ENCODE measurements at regions not wholly inside any gene's neighbourhood (a gene's known extent, or its start where the extent isn't known, plus 50 kb on each side); places are given as distances from the start of the nearest gene placed in this dataset.

GRCh38 chr13:22821589-22821988, 359.2 kb upstream of the SGCG start:
- Mint-ChIP-seq H3K4me1 (ENCODE audit: low read depth, unreplicated experiment) (no peaks in the 10 kb centered on the region), H3K9me3 (ENCODE audit: unreplicated experiment) (no peaks in the 10 kb centered on the region), H3K27ac (ENCODE audit: unreplicated experiment) (no peak overlapping the region), H3K4me3 (ENCODE audit: unreplicated experiment) (no peak overlapping the region), H3K36me3 (ENCODE audit: unreplicated experiment) (no peaks in the 10 kb centered on the region), H3K27me3 (ENCODE audit: unreplicated experiment) (no peaks in the 10 kb centered on the region)
- DNase-seq, result no peak
- TF ChIP-seq, protein P1, sequence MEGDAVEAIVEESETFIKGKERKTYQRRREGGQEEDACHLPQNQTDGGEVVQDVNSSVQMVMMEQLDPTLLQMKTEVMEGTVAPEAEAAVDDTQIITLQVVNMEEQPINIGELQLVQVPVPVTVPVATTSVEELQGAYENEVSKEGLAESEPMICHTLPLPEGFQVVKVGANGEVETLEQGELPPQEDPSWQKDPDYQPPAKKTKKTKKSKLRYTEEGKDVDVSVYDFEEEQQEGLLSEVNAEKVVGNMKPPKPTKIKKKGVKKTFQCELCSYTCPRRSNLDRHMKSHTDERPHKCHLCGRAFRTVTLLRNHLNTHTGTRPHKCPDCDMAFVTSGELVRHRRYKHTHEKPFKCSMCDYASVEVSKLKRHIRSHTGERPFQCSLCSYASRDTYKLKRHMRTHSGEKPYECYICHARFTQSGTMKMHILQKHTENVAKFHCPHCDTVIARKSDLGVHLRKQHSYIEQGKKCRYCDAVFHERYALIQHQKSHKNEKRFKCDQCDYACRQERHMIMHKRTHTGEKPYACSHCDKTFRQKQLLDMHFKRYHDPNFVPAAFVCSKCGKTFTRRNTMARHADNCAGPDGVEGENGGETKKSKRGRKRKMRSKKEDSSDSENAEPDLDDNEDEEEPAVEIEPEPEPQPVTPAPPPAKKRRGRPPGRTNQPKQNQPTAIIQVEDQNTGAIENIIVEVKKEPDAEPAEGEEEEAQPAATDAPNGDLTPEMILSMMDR (IDR thresholded peaks at IDR 0.05; ENCODE audit: partially characterized antibody, unreplicated experiment), result no peak

- H3K36me3 Mint-ChIP-seq (ENCODE audit: unreplicated experiment), result no peaks in the 10 kb centered on the region
- no peak overlapping the region for H3K27ac Mint-ChIP-seq (ENCODE audit: unreplicated experiment)
- no peaks in the 10 kb centered on the region for H3K9me3 Mint-ChIP-seq (ENCODE audit: unreplicated experiment)
- no peaks in the 10 kb centered on the region for H3K4me1 Mint-ChIP-seq (ENCODE audit: low read depth, unreplicated experiment)
- H3K4me3 Mint-ChIP-seq (ENCODE audit: unreplicated experiment), result no peak overlapping the region
- DNase-seq, result no peak
- H3K27me3 Mint-ChIP-seq (ENCODE audit: unreplicated experiment), result no peaks in the 10 kb centered on the region
- TF ChIP-seq, protein P1 (IDR thresholded peaks at IDR 0.05; ENCODE audit: partially characterized antibody, unreplicated experiment), result no peak
These were observed 355.6 kb upstream of the SGCG start for GRCh38 chr13:22825186-22825585.

- TF ChIP-seq, protein P1 (IDR thresholded peaks at IDR 0.05; ENCODE audit: partially characterized antibody, unreplicated experiment), result no peak
- no peaks in the 10 kb centered on the region for H3K36me3 Mint-ChIP-seq (ENCODE audit: unreplicated experiment)
- no peak for DNase-seq
- no peaks in the 10 kb centered on the region for H3K27me3 Mint-ChIP-seq (ENCODE audit: unreplicated experiment)
- no peak overlapping the region for H3K4me3 Mint-ChIP-seq (ENCODE audit: unreplicated experiment)
- no peak overlapping the region for H3K27ac Mint-ChIP-seq (ENCODE audit: unreplicated experiment)
- H3K9me3 Mint-ChIP-seq (ENCODE audit: unreplicated experiment), result no peaks in the 10 kb centered on the region
- no peaks in the 10 kb centered on the region for H3K4me1 Mint-ChIP-seq (ENCODE audit: low read depth, unreplicated experiment)
These were observed 352.7 kb upstream of the SGCG start for GRCh38 chr13:22828081-22828480.

- Mint-ChIP-seq H3K27me3 (ENCODE audit: unreplicated experiment) (no peaks in the 10 kb centered on the region), H3K36me3 (ENCODE audit: unreplicated experiment) (no peaks in the 10 kb centered on the region), H3K4me3 (ENCODE audit: unreplicated experiment) (no peak overlapping the region), H3K27ac (ENCODE audit: unreplicated experiment) (no peak overlapping the region), H3K4me1 (ENCODE audit: low read depth, unreplicated experiment) (no peaks in the 10 kb centered on the region), H3K9me3 (ENCODE audit: unreplicated experiment) (no peaks in the 10 kb centered on the region)
- no peak for DNase-seq
- TF ChIP-seq, protein P1 (IDR thresholded peaks at IDR 0.05; ENCODE audit: partially characterized antibody, unreplicated experiment), result no peak
These were observed 344.3 kb upstream of the SGCG start for GRCh38 chr13:22836475-22836874.

GRCh38 chr13:22837980-22838647, 342.7 kb upstream of the SGCG start:
- Mint-ChIP-seq H3K36me3 (ENCODE audit: unreplicated experiment) (no peaks in the 10 kb centered on the region), H3K4me3 (ENCODE audit: unreplicated experiment) (no peak overlapping the region), H3K27ac (ENCODE audit: unreplicated experiment) (no peak overlapping the region), H3K9me3 (ENCODE audit: unreplicated experiment) (no peaks in the 10 kb centered on the region), H3K4me1 (ENCODE audit: low read depth, unreplicated experiment) (no peaks in the 10 kb centered on the region), H3K27me3 (ENCODE audit: unreplicated experiment) (no peaks in the 10 kb centered on the region)
- TF ChIP-seq, protein P1 (IDR thresholded peaks at IDR 0.05; ENCODE audit: partially characterized antibody, unreplicated experiment), result no peak
- no peak for DNase-seq

Measured in glutamatergic neuron (in vitro differentiated cells).